GM18951 (cell line): ENCODE measurements at regions not wholly inside any gene's neighbourhood (a gene's known extent, or its start where the extent isn't known, plus 50 kb on each side); places are given as distances from the start of the nearest gene placed in this dataset.

Experiments
- POLR2A ChIP-seq: IDR thresholded peaks from 4 replicates; pipeline ENCODE4 v1.6.1; 2011; ENCODE audit warnings: mild to moderate bottlenecking; ENCODE audit not compliant: insufficient read length, insufficient read depth; ENCODE audit errors: extremely low read depth
- in situ Hi-C: fragments of 300-500 bp; cut with MboI; formaldehyde crosslinking; loops from one replicate; pipeline ENCODE4 v1.12.0; 2022; ENCODE audit warnings: low sequenced_read_pairs, mixed read lengths, inconsistent platforms; ENCODE audit not compliant: unreplicated experiment

DNA sequence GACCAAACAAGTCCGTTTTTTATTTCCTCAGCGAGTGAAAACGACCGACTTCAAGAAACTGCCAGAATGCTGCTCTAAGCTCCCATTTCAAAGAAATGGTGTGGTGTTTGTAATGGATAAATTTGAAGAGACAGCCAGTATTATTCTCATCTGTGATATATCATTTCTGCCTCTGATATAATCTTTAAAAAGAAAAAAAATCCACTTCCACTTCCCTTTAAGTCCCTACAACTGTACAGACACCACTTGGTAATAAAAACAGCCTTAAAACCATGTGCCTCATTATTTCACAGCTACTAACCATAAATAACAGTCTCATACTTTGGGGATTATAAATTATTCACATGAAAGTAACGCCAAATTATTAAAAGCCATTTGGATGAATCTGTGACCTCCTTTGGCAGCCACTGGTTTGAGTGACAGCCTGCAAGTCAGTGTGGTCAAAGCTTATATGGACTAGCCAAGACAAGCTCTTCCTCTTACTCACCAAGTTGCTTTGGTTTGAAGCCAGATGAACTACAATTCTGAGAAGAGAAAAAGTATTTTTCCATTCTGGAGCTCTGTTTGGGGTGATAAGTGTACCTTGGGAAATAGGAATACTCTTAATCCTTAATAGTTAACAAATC lies 168.0 kb downstream of the SHOX2 start:
- TF ChIP-seq POLR2A, result no peak
- in situ Hi-C loops, result no loop called here

DNA sequence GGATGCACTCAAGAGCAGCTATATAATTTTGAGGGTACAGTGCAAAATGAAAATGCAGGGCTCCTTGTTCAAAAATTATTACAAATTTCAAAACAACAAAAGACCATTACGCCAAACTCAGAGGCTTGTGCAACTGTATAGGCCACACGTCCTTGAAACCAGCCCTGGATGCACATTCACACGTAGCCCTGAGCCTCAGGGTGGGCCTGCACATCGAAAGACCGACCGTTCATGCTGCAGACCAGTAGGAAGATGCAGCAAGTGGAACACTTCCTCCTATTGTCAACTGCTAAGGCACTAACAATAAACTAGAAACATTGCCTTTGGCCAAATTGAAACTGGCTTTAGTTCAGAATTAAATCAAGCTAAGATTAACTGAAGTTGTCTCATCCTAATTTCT lies 174.7 kb downstream of the SHOX2 start:
- TF ChIP-seq POLR2A, result no peak
- in situ Hi-C loops, result no loop called here

DNA sequence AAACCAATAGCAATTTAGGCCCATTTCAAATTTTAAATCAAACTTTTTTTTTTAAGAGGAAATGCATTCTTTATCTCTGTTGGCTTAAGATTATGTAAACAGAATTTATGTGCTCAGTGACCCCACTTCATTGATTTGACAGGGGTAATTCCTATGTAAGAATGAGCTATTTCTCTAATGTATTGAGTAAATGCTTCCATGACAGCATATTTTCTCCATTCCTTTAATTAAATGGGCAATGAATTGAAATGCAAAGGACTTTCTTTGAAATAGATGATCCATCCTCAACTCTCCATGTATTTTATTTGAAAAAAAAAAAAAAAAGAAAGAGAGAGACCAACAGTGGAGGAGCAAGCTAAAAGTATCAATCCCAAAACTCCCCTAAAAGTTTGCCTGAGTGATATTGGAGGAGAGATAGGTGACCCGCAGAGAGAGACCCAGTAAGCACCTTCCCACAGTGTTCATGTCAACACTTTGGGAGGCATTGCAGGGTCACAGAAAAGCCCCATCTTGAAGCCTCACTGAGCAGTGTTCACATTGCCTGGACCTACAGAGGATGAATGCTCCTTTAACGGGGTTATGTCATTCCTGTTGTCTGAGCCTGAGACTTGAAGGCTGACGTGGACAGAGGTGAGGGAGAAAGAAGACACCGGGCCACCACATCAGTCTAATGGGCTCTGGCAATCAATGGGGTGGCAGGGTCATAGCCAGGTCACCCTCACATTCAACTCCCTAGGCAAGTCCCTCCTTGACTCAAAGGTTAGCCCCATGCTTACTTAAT lies 176.0 kb downstream of the SHOX2 start:
- TF ChIP-seq POLR2A, result no peak
- in situ Hi-C loops, result no loop called here

DNA sequence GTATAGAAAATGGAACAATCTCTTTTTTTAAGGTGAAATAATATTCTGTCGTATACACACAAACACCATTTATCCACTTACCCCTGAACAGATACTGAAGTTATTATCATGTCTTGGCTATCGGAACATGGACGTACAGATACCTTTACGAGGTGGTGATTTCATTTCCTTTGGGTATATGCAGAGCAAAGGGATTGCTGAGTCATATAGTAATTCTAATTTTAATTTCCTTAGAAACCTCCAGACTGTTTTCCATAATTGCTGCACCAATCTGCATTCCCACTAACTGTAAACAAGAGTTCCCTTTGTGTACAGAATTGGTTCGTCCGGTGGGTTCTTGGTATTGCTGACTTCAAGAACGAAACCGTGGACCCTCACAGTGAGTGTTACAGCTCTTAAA lies 179.4 kb downstream of the SHOX2 start:
- no peak for TF ChIP-seq POLR2A
- in situ Hi-C loops, result no loop called here

DNA sequence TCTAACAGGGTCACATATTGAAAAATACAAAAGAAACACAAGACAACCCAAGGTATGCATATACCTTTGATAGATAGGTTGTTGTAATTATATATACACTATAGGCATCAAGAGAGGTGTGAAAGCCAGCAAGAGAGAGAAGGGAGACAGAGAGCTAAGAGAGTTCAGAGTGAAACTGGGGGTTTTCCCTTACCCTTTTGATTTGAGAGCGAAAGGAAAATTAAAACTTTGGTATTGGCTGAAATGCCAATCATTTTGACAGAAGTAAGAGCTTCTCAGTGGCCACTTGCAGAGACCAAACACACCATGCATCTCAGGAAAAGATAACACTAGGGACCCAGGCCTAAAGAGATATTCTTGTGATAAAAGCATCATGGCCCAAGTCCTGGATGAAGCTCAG lies 183.6 kb downstream of the SHOX2 start:
- in situ Hi-C loops, result no loop called here
- no peak for TF ChIP-seq POLR2A

DNA sequence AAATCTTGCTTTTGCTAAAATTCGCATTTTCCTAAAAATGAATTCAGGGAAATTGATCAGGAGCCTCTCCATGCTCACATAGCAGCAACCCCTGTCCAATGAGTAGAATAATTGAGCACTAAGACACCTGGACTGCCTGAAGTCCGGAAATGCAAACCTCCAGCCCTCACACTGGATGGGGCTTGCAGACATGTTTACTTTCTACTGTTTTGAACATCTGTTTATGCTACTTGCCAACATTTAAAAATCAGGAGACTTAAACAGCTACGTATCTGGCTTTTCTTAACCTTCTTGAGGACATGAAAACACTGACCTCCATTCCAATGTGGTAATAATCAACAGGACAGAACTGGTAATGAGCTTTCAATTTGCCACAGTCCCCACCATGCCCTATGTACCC lies 184.4 kb downstream of the SHOX2 start:
- TF ChIP-seq POLR2A, result no peak
- in situ Hi-C loops, result no loop called here

DNA sequence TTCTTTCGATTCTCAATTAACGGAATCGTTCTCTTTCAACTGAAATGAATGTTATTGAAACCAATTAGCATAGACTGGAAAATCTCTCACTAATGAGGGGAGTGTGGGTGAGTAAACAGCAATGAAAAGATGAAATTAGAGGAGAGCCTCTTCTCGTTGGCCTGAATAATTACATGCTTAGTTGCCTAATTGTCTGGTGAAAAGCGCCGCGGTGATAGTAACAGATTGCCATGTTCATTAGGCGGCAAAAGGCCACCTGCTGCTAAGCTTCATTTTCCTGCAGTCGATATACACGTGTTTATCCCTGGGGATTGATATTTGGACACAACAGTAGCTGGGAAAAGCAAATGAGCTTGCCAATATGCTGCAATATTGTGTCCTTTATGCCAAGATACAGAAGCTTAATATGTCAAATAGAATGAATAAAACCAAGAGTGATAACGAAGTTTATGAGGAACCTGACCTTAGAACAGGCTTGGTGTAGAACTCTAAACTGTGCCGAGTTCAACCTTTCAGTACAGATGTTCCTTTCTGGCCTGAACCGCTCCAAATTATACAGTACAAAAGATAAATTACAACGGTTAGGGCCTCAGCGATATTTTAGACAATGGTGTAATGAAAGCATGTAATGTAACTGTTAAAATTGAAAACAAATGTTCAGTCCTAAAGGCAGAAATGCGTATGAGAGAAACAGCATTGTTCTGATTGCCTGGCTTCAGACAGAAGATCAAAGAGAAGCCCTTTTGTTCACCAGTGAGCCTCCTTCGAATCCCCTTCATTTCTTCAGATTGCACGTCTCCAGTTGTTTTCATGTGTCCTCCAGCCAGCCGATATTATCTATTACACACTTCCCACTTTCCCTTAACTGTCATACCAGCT lies 185.2 kb downstream of the SHOX2 start:
- no peak for TF ChIP-seq POLR2A
- in situ Hi-C loops, result no loop called here

DNA sequence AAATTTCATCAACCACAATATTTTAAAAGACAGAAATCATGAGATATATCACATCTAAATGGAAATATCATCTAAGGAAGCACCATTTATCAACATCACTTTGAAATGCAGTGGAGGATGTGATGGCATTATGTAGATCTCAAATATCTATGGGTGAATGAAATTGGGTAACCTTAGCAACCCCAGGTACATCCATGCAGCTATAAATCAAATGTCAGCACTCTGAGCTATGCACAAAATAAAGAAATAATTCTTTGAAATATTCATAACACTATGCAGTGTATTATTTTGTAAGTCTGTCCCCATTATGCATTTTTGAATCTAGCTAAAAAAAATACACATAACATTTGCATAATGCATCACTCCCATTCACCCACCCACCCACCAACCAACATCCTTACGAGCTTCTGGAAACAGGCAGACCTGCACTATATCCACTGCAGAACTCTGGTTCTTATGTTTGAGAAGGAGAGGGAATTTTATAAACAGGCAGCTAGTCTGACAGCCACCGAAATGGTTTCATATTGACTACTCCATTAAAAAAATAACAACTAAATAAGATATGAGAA lies 186.8 kb downstream of the SHOX2 start:
- no peak for TF ChIP-seq POLR2A
- in situ Hi-C loops, result no loop called here

DNA sequence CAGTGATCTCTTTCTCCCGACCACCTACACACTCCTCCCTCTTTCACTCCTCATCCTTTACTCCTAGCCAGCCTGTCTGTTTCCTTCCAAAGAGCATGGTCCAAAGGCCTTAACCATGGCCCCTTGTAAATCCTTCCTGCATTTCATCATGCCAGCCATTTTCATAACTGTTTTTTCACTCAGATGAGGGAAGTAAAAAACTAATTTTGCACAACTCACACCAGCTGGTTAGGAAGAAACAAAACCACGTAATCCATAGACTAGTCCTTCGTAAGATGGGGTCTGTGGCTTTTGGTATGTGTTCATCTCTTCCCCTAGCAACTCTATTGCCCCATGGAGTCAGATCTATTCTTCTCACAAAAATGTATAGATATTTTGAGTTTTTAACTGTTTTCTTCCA lies 187.8 kb downstream of the SHOX2 start:
- in situ Hi-C loops, result no loop called here
- no peak for TF ChIP-seq POLR2A

DNA sequence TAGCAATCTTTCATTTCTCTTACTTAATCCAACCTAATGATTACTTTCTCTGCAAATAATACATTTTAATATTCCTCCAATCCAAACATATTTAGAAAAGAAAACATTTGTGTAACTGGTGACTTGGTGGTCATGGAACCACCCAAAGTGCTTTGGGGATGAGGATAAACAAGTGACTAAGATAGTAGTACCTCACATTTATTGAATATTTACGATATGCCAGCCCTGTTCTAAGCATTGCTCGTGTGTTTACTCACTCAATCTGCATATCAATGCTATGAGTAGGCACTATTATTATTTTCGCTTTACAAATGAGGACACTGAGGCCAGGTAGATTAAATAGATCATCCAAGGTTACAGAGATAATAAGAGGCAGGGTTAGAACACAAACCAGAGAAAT lies 189.5 kb downstream of the SHOX2 start:
- in situ Hi-C loops, result no loop called here
- no peak for TF ChIP-seq POLR2A

DNA sequence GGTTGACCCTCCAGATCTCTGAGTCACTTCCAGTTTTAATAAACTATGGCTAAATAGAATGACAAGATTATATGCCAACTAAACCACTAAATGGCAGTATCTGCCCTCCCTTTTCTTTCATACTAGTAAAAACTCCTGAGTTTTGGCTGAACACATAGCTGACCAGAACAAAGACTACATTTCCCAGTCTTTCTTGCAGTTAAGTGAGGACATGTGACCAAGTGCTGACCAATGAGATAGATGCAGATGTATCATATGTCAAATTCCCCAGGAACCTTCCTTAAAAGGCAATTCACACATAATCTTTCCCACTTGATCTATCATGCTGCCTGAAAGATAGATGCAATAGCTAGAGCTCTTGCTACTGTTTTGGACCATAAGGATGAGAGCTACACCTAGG lies 191.3 kb downstream of the SHOX2 start:
- in situ Hi-C loops, result no loop called here
- TF ChIP-seq POLR2A, result no peak

DNA sequence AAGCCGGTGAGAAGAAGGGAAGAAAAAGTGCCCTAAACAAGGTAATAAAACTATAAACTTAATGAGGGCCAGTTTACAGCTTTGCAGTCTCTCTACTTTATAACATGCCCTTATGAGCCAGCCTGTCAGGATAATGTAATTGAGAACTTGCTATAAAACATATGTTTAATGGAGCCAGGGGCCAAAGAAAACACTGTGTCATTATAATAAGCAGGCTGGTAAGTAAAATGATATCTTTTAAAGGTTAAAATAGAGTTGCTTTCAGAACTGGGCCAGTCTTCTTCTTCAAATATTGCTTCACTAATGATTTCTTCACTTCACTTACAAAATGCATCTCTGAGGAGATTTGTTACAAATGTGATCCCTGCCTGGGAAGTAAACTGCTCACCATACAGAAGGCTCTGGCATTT lies 192.5 kb downstream of the SHOX2 start:
- in situ Hi-C loops, result no loop called here
- no peak for TF ChIP-seq POLR2A

DNA sequence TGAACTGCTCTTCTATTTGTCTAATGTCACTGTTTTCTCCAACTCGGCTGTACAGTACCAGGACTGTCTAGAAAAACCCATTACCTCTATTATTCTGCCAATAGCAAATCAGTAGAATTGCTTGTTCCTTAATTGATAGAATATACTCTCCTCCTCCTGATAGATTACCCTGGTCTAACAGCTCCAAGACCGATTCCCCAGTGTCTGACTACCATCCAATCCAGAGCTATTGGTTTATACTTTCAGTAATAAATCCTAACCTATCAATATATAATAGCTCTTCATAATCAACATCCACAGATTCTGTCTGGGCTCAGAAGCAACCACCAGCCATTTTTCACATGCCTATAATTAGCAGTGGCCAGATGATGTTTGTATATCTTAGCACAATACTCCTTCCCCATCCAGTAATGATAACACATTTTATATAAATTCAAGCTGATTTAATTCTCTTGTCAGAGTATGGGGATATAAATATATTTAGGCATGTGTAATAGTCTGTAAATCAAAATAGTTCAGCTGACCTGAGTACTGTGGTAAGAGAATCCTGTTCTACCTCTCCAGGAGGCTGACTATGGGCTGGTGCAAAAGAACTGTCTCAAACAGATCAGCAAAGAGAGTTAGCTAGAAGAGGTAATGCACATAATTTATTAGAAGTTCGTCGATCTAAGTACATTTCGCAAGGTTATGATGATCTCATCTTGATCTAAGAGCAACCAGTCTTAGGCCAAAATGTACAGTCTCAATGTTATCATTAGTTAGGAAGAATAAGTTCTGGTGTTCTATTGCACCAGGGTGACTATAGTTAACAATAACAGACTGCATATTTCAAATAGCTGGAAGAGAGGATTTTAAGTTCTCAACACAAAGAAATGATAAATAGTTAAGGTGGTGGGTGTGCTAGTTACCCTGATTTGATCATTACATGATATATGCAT lies 193.4 kb downstream of the SHOX2 start:
- no peak for TF ChIP-seq POLR2A
- in situ Hi-C loops, result no loop called here

DNA sequence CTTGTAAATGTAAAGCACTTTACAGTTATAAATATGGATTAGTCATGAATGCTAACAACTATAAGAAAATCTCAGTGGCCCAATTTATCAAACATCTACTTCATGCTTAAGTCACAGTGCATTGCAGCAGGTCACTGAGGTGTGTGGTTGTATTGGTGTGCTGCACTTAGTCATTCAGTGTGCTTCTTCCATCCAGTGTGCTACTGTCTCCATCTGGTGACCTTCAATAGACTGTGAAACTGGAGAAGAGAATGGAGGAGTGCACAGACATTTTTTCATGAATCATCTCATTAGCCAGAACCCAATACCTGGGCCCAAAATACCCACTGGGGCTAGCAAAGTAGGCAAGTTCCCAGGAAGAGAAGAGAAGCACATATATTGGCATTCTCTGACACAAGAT lies 199.6 kb downstream of the SHOX2 start:
- in situ Hi-C loops, result no loop called here
- TF ChIP-seq POLR2A, result no peak
